ENCODE measurements at regions not wholly inside any gene's neighbourhood (a gene's known extent, or its start where the extent isn't known, plus 50 kb on each side); places are given as distances from the start of the nearest gene placed in this dataset.

DNA sequence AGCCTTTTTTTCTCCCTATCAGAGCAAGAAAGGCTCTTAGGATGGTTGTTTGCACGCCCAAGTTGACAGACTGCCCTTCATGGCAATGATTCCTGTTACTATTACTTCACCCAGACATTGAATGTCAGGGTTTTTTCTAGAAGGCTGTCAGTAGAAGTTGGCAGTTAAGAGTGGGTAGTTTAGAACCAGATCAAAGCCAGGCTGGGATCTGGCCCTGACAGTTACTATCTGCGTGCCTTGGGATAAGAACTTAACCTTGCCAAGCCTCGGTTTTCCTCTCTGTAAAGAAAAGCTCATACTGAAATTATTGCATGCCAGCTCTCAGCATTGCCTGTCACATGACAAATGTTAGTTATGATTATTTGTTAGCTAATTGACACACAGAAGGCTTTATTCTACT is 58.7 kb upstream of the PPP2R5A start:
- no peak for TF ChIP-seq POLR2A (conservative IDR thresholded peaks at IDR 0.05)
- TF ChIP-seq SNAPC5 (CRISPR knock-in tag; IDR thresholded peaks at IDR 0.05), result no peak
- TF ChIP-seq ZNF282 (CRISPR knock-in tag; IDR thresholded peaks at IDR 0.05), result no peak
- no peak for TF ChIP-seq BDP1 (IDR thresholded peaks at IDR 0.05; ENCODE audit: insufficient read depth, insufficient read length)
- no peak for TF ChIP-seq REST (IDR thresholded peaks at IDR 0.05; ENCODE audit: borderline replicate concordance)
- no peak for TF ChIP-seq REST (CRISPR knock-in tag; IDR thresholded peaks at IDR 0.05; ENCODE audit: low read depth)
- no peak for TF ChIP-seq MTF1 (CRISPR knock-in tag; IDR thresholded peaks at IDR 0.05; ENCODE audit: borderline replicate concordance)
- TF ChIP-seq, protein P1, sequence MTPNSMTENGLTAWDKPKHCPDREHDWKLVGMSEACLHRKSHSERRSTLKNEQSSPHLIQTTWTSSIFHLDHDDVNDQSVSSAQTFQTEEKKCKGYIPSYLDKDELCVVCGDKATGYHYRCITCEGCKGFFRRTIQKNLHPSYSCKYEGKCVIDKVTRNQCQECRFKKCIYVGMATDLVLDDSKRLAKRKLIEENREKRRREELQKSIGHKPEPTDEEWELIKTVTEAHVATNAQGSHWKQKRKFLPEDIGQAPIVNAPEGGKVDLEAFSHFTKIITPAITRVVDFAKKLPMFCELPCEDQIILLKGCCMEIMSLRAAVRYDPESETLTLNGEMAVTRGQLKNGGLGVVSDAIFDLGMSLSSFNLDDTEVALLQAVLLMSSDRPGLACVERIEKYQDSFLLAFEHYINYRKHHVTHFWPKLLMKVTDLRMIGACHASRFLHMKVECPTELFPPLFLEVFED (CRISPR knock-in tag; conservative IDR thresholded peaks at IDR 0.05), result no peak
- TF ChIP-seq CBX3 (IDR thresholded peaks at IDR 0.05; ENCODE audit: borderline replicate concordance in 1 of 2, low read length in 2 of 2), result no peak
- no peak for TF ChIP-seq CTCF (IDR thresholded peaks at IDR 0.05 in 2 of 3, conservative IDR thresholded peaks at IDR 0.05 in 1 of 3; ENCODE audit: insufficient read depth in 2 of 3, low read depth in 1 of 3, low read length in 3 of 3)
- no peak for TF ChIP-seq ZBTB7A (IDR thresholded peaks at IDR 0.05; ENCODE audit: borderline replicate concordance, control insufficient read depth, low read depth, low read length)
- TF ChIP-seq RBBP5 (IDR thresholded peaks at IDR 0.05; ENCODE audit: borderline replicate concordance, insufficient read depth, low read length, poor library complexity, severe bottlenecking), result no peak
- TF ChIP-seq, protein P2, sequence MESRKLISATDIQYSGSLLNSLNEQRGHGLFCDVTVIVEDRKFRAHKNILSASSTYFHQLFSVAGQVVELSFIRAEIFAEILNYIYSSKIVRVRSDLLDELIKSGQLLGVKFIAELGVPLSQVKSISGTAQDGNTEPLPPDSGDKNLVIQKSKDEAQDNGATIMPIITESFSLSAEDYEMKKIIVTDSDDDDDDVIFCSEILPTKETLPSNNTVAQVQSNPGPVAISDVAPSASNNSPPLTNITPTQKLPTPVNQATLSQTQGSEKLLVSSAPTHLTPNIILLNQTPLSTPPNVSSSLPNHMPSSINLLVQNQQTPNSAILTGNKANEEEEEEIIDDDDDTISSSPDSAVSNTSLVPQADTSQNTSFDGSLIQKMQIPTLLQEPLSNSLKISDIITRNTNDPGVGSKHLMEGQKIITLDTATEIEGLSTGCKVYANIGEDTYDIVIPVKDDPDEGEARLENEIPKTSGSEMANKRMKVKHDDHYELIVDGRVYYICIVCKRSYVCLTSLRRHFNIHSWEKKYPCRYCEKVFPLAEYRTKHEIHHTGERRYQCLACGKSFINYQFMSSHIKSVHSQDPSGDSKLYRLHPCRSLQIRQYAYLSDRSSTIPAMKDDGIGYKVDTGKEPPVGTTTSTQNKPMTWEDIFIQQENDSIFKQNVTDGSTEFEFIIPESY (CRISPR knock-in tag; IDR thresholded peaks at IDR 0.05), result no peak
- no peak for TF ChIP-seq PRPF4 (IDR thresholded peaks at IDR 0.05; ENCODE audit: insufficient read depth, low read depth, low read length, poor library complexity, severe bottlenecking)
